ENCODE measurements at regions not wholly inside any gene's neighbourhood (a gene's known extent, or its start where the extent isn't known, plus 50 kb on each side); places are given as distances from the start of the nearest gene placed in this dataset.

DNA sequence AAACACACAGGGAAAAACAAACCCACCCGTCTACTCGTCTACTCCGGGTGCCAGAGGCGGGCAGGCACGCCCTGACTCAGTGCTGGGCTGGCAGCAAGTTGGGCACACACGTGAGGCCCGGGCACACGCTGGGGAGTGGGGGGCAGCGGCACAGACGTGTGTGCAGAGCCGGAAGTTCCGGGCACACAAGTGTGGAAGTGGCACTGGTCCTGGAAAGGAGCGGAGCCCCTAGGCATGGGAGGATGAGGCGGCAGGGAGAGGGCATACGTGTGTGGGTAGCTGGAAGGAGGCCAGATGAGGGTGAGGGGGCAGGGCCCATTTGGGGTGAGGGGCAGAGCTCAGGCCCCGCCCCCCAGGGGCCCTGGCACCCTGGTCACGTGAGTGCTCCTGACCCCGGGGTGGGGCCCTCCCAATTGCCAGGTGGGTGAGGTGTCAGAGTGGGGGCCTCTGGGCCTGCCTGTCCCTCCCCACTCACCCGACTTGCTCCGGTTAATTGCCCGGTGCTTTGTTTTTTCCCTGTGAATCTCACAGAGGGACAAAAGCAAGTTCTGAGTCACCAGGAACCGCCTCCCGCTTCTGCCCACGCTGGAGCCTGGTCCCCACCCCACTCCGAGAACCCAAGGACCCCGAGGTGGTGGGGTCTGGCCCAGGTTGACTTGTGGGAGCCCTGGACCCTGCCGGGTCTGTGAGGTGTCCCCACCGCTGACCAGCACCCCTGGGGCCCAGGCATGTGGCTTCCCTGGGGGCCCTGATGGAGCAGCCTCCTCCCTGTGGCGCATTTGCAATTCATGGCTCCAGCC is 104.8 kb upstream of the CASZ1 start:
- CTCF ChIA-PET, result interaction anchor here (0.9 to 1.4 kb wide), 2 partner anchors 10 to 41 kb away, joined by 3 to 4 read pairs; no protein-coding TSS in a partner anchor
- H3K9me3 ChIP-seq (replicated peaks; ENCODE audit: control insufficient read depth, insufficient read depth, low read length), result no peaks in the 10 kb centered on the region
- DNase-seq (ENCODE audit: low read depth, low spot score), result no peak
- H3K79me2 ChIP-seq (ENCODE audit: control insufficient read depth, insufficient read depth, low read length), result no peaks in the 10 kb centered on the region
- no peak overlapping the region for H3K4me3 ChIP-seq (replicated peaks in 1 of 3; ENCODE audit: insufficient read depth in 1 of 3, low read depth in 1 of 3, low read length in 3 of 3)
- POLR2A ChIA-PET, result no interaction called here
- no peak overlapping the region for H2AFZ ChIP-seq (ENCODE audit: low read depth, low read length)
- intact Hi-C loops (cut with micrococcal nuclease), result no loop called here
- dilution Hi-C loops (cut with MboI; ENCODE audit: extremely low pct_ligation_motif_present, low sequenced_read_pairs), result no loop called here
- no peak overlapping the region for H3K4me2 ChIP-seq (ENCODE audit: insufficient read depth, low read length)
- no peaks in the 10 kb centered on the region for H3K27me3 ChIP-seq (ENCODE audit: control insufficient read depth in 2 of 2, insufficient read depth in 2 of 2, low read length in 2 of 2)
- H3K4me1 ChIP-seq (ENCODE audit: control insufficient read depth, extremely low read depth, insufficient read depth, low read length), result no peaks in the 10 kb centered on the region
- no TSS peak for BruUV-seq (replicated peaks)
- no peak overlapping the region for H3K9ac ChIP-seq (replicated peaks; ENCODE audit: extremely low read depth, insufficient read depth, low read length)
- FAIRE-seq, result no peak
- H3K9me1 ChIP-seq (replicated peaks; ENCODE audit: control insufficient read depth, extremely low read depth, insufficient read depth, low read length), result no peaks in the 10 kb centered on the region
- H3K27ac ChIP-seq (ENCODE audit: insufficient read depth, low read depth, low read length), result no peak overlapping the region
- no peaks in the 10 kb centered on the region for H4K20me1 ChIP-seq (replicated peaks; ENCODE audit: control insufficient read depth, extremely low read depth, insufficient read depth, low read length)
- H3K36me3 ChIP-seq (ENCODE audit: control insufficient read depth in 2 of 2, extremely low read depth in 1 of 2, insufficient read depth in 2 of 2, low read length in 2 of 2), result no peaks in the 10 kb centered on the region
- TF ChIP-seq POLR2AphosphoS5 (IDR thresholded peaks at IDR 0.05; ENCODE audit: insufficient read depth, low read depth, low read length) (no peak), GATA2 (IDR thresholded peaks at IDR 0.05; ENCODE audit: insufficient read depth, insufficient read length, low read depth, low read length) (no peak), MYC (IDR thresholded peaks at IDR 0.05; ENCODE audit: low read depth, low read length) (no peak), POLR2A (IDR thresholded peaks at IDR 0.05; ENCODE audit: low read depth, low read length) (no peak), EZH2 (IDR thresholded peaks at IDR 0.05; ENCODE audit: borderline replicate concordance, low read depth, low read length, severe bottlenecking) (no peak), FOS (IDR thresholded peaks at IDR 0.05; ENCODE audit: borderline replicate concordance, insufficient read depth, low read length) (no peak), JUN (IDR thresholded peaks at IDR 0.05; ENCODE audit: borderline replicate concordance, insufficient read depth, insufficient read length, low read depth) (no peak)
- TF ChIP-seq, protein P1, sequence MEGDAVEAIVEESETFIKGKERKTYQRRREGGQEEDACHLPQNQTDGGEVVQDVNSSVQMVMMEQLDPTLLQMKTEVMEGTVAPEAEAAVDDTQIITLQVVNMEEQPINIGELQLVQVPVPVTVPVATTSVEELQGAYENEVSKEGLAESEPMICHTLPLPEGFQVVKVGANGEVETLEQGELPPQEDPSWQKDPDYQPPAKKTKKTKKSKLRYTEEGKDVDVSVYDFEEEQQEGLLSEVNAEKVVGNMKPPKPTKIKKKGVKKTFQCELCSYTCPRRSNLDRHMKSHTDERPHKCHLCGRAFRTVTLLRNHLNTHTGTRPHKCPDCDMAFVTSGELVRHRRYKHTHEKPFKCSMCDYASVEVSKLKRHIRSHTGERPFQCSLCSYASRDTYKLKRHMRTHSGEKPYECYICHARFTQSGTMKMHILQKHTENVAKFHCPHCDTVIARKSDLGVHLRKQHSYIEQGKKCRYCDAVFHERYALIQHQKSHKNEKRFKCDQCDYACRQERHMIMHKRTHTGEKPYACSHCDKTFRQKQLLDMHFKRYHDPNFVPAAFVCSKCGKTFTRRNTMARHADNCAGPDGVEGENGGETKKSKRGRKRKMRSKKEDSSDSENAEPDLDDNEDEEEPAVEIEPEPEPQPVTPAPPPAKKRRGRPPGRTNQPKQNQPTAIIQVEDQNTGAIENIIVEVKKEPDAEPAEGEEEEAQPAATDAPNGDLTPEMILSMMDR (IDR thresholded peaks at IDR 0.05; ENCODE audit: extremely low read depth in 1 of 2, insufficient read depth in 1 of 2, low read depth in 1 of 2, low read length in 2 of 2), result no peak
- TF ChIP-seq, protein P2, sequence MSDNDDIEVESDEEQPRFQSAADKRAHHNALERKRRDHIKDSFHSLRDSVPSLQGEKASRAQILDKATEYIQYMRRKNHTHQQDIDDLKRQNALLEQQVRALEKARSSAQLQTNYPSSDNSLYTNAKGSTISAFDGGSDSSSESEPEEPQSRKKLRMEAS (IDR thresholded peaks at IDR 0.05; ENCODE audit: insufficient read depth, insufficient read length), result no peak
